Prostate gland (tissue), 2 donors: ENCODE measurements at regions not wholly inside any gene's neighbourhood (a gene's known extent, or its start where the extent isn't known, plus 50 kb on each side); places are given as distances from the start of the nearest gene placed in this dataset.

ENCODE experiments used
- DNase-seq: peaks from one replicate; pipeline ENCODE4 v3.0.0-alpha.2; 2019; ENCODE audit warnings: low spot score
- H3K27ac ChIP-seq, 2 donors: fragments of 200-600 bp; sonication (generic); 2 replicates each; pipeline ENCODE4 v1.5.1; 2017 to 2019
- H3K27me3 ChIP-seq: fragments of 200-600 bp; sonication (generic); replicated peaks from 2 replicates; pipeline ENCODE4 v1.5.1; 2019; ENCODE audit not compliant: insufficient read depth
- H3K36me3 ChIP-seq, 2 donors: fragments of 200-600 bp; sonication (generic); 1 replicate in 1 of 2; 2 replicates in 1 of 2; pipeline versions ENCODE4 v1.5.1 to v1.8.1; 2017 to 2019
- H3K4me1 ChIP-seq: fragments of 200-600 bp; sonication (generic); replicated peaks from 2 replicates; pipeline ENCODE4 v1.5.1; 2019
- H3K4me3 ChIP-seq, 2 donors: fragments of 200-600 bp; sonication (generic); 2 replicates each; pipeline ENCODE4 v1.5.1; 2017 to 2019
- H3K9me3 ChIP-seq: fragments of 200-600 bp; sonication (generic); 2 replicates; pipeline ENCODE4 v1.5.1; 2017
- CTCF ChIP-seq, 4 experiments: fragments of 200-600 bp in 2 of 4; fragments of 450-650 bp in 2 of 4; sonication (generic) in 2 of 4; IDR thresholded peaks; 1 replicate in 3 of 4; 2 replicates in 1 of 4; pipeline ENCODE4 v1.5.1; 2016 to 2019; ENCODE audit warnings: antibody characterized with exemption in 4 of 4, mild to moderate bottlenecking in 2 of 4, moderate library complexity in 2 of 4
- POLR2A ChIP-seq: fragments of 450-650 bp; IDR thresholded peaks from one replicate; pipeline ENCODE4 v1.6.1; 2016; ENCODE audit warnings: antibody characterized with exemption, mild to moderate bottlenecking
- POLR2AphosphoS5 ChIP-seq: sonication (generic); formaldehyde crosslinking; IDR thresholded peaks from one replicate; pipeline ENCODE4 v1.6.1; 2017; ENCODE audit warnings: antibody characterized with exemption
- WGBS: methylation state at CpG from one replicate; pipeline ENCODE4 v1.1.5; 2018; 5-methylcytosine and 5-hydroxymethylcytosine counted together
- intact Hi-C: fragments of 100-400 bp; cut with DNase I; formaldehyde crosslinking; loops from one replicate; pipeline ENCODE4 v1.14.2; 2022

DNA sequence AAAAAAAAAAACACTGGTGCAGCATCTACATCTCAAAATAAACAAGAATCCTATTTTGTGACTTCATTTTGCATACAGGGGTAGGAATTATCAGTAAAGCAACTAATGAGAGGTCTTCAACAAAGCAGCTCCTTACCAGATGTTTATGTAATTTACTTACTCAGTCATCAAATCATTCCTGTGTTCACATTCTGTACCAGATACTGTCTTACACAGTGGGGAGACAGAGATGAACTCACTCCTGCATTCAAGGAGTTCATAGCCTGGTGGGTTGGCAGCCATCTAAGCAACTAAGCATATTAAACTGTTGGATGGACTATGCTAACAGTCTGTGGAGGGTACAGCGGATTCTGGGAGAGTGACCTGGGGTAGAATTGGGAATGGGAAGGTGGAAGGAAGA lies 169.0 kb downstream of the OSR1 start:
- no peak for DNase-seq
- WGBS, result 100% methylated on average over 1 of the region's 1 CpG
- no peak overlapping the region for H3K4me3 ChIP-seq
- no peak for TF ChIP-seq CTCF (IDR thresholded peaks at IDR 0.05)
- no peak for TF ChIP-seq POLR2A
- TF ChIP-seq POLR2AphosphoS5, result no peak
- H3K27me3 ChIP-seq, result no peaks in the 10 kb centered on the region
- H3K9me3 ChIP-seq, result no peaks in the 10 kb centered on the region
- intact Hi-C loops, result no loop called here
- H3K27ac ChIP-seq, result no peak overlapping the region
- no peaks in the 10 kb centered on the region for H3K4me1 ChIP-seq
- H3K36me3 ChIP-seq, result no peaks in the 10 kb centered on the region

GRCh38 chr2:19187323-19188020 lies 171.0 kb downstream of the OSR1 start:
- Histone ChIP-seq H3K27ac (no peak overlapping the region), H3K27me3 (no peaks in the 10 kb centered on the region), H3K4me1 (no peaks in the 10 kb centered on the region), H3K4me3 (no peak overlapping the region), H3K9me3 (no peaks in the 10 kb centered on the region), H3K36me3 (no peaks in the 10 kb centered on the region)
- no peak for DNase-seq
- TF ChIP-seq POLR2A, result no peak
- no peak for TF ChIP-seq CTCF (IDR thresholded peaks at IDR 0.05)
- no peak for TF ChIP-seq POLR2AphosphoS5
- intact Hi-C loops, result no loop called here
- WGBS, result 89% methylated on average over 5 of the region's 5 CpGs

DNA sequence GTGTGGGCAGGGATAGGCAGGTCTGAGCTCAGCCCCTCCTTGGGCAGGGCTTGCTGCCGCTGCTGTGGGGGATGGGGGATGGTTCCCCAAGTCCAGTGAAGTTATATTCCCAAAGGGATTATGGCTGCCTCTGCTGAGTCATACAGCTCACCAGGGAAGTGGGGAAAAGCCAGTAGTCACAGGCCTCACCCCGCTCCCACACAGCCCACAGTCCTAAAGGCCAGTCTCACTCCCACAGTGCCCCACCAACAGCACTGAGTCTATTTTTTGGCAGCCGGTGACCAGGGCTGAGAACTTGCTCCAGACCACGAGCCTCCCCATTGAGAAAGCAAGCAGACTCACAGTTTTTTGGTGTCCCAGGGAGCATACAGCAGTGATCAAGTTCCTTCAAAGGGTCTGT lies 173.3 kb downstream of the OSR1 start:
- no peak for DNase-seq
- intact Hi-C loops, result no loop called here
- 84% methylated on average over 4 of the region's 4 CpGs for WGBS
- no peak overlapping the region for H3K4me3 ChIP-seq
- no peaks in the 10 kb centered on the region for H3K9me3 ChIP-seq
- TF ChIP-seq CTCF (IDR thresholded peaks at IDR 0.05) (no peak), POLR2AphosphoS5 (no peak), POLR2A (no peak)
- H3K36me3 ChIP-seq, result no peaks in the 10 kb centered on the region
- no peaks in the 10 kb centered on the region for H3K4me1 ChIP-seq
- no peak overlapping the region for H3K27ac ChIP-seq
- H3K27me3 ChIP-seq, result no peaks in the 10 kb centered on the region

DNA sequence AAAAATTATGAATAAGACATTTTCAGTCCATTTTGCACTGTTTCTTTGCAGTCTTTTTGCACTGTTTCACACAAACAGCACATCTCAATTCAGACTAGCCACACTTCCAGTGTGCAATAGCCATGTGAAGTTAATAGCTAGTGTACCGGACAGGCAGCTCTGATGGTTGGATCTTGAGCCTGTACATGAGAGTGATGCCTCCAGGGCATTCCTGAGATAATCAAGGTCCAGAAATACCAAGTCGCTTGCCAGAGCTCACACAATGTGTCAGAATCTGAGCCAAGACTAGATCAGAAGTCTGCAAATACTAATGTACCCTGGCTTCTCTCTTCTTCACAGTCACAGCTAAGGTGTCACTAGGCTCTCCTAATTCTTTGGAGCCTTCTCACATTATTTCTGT lies 180.2 kb downstream of the OSR1 start:
- intact Hi-C loops, result no loop called here
- Histone ChIP-seq H3K4me3 (no peak overlapping the region), H3K36me3 (no peaks in the 10 kb centered on the region), H3K27ac (no peak overlapping the region), H3K27me3 (no peaks in the 10 kb centered on the region), H3K9me3 (no peaks in the 10 kb centered on the region), H3K4me1 (no peaks in the 10 kb centered on the region)
- TF ChIP-seq POLR2A (no peak), POLR2AphosphoS5 (peak; percentile 36), CTCF (IDR thresholded peaks at IDR 0.05) (no peak)
- DNase-seq, result peak; percentile 50
- 20% methylated on average over 2 of the region's 2 CpGs for WGBS

DNA sequence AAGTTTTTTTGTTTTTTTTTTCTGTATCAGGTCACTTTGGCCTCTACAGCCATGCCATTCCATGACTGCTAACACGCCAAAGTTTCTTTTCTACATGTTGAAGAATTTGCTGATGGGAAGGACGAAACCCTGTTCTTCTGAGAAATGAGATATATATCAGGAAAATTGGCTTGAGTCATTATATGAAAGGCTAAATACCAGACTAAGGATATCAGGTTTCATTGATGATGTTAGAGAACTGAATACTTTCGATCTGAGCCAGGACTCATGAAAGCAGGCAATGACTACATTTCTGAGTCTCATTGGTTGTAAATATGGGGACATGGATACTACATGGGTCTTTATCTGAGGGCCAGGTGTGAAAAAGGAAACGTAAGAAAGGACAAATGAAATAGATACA lies 181.4 kb downstream of the OSR1 start:
- intact Hi-C loops, result no loop called here
- H3K27me3 ChIP-seq, result no peaks in the 10 kb centered on the region
- TF ChIP-seq POLR2AphosphoS5 (peak; percentile 50), CTCF (IDR thresholded peaks at IDR 0.05) (no peak)
- H3K27ac ChIP-seq, result no peak overlapping the region
- no peaks in the 10 kb centered on the region for H3K4me1 ChIP-seq
- no peak for DNase-seq
- H3K4me3 ChIP-seq, result no peak overlapping the region
- no peaks in the 10 kb centered on the region for H3K36me3 ChIP-seq
- 31% methylated on average over 4 of the region's 4 CpGs for WGBS
- H3K9me3 ChIP-seq, result no peaks in the 10 kb centered on the region
